ENCODE measurements at regions not wholly inside any gene's neighbourhood (a gene's known extent, or its start where the extent isn't known, plus 50 kb on each side); places are given as distances from the start of the nearest gene placed in this dataset.

DNA sequence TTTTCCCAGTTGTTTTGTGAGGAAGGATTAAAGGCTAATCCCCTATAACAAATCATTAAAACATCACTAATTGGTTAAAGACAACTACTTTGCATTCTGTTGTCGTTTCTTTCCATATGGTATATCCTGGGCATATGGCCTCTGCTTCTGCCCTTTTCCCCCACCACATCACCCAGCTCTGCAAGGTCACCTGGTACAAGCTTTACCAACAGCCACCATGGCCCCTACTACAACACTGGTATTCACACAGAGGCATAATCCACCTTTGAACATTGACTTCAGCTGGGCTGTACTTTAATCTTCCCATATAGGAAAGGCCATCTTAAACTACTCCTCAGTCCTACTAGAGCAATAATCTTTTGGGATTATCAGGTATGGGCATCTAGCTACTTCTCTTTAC lies 866.1 kb downstream of the TLE4 start:
- TF ChIP-seq, protein P1, sequence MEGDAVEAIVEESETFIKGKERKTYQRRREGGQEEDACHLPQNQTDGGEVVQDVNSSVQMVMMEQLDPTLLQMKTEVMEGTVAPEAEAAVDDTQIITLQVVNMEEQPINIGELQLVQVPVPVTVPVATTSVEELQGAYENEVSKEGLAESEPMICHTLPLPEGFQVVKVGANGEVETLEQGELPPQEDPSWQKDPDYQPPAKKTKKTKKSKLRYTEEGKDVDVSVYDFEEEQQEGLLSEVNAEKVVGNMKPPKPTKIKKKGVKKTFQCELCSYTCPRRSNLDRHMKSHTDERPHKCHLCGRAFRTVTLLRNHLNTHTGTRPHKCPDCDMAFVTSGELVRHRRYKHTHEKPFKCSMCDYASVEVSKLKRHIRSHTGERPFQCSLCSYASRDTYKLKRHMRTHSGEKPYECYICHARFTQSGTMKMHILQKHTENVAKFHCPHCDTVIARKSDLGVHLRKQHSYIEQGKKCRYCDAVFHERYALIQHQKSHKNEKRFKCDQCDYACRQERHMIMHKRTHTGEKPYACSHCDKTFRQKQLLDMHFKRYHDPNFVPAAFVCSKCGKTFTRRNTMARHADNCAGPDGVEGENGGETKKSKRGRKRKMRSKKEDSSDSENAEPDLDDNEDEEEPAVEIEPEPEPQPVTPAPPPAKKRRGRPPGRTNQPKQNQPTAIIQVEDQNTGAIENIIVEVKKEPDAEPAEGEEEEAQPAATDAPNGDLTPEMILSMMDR (IDR thresholded peaks at IDR 0.05; ENCODE audit: low read depth, low read length, poor library complexity, severe bottlenecking), result no peak
- no peak for TF ChIP-seq EZH2phosphoT487 (IDR thresholded peaks at IDR 0.05; ENCODE audit: borderline replicate concordance, low read length)
